ENCODE measurements at regions not wholly inside any gene's neighbourhood (a gene's known extent, or its start where the extent isn't known, plus 50 kb on each side); places are given as distances from the start of the nearest gene placed in this dataset.

DNA sequence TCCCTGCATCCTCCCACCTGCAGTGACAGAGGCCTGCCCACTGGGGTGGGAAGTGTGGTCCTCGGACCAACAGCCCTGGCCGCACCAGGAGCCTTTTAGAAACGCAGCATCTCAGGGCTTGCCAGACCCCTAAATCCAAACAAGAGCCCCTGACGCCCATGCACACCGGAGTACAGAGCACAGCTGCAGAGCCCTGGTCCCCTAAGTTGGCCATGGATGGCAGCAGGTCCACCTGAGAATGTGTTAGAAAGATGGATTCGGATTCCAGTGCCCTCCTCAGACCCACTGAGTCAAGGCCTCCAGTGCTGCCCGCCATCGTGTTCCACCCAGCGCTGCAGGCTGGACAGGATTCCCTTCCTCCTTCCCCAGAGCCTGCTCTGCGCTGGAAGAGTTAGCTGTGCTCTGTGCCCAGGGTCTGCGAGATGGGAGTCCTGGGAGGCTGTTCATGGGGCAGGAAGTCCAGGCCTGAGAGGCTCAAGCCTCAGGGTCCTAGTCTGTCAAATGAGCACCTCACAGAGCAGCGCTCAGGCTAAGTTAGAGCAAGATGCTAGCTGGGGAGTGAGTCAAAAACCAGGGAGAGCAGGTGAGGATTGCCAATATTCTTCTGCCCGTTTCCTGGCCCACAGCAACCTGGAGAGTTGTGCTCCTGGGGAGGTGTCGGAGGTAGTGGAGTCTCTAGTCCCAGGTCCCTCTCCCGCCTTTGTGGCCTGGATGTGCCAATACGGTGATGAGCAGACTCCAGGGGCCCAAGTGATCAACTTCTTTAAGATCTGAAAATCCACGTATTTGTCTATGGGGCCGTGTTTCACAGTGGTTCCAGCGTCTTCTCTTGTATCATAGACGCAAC lies 95.9 kb upstream of the GPR26 start:
- no peak for TF ChIP-seq CTCF (IDR thresholded peaks at IDR 0.05)
- Histone ChIP-seq H3K4me1 (ENCODE audit: low read depth) (no peaks in the 10 kb centered on the region), H3K36me3 (ENCODE audit: low read depth) (no peaks in the 10 kb centered on the region), H3K9me3 (no peaks in the 10 kb centered on the region), H3K4me3 (no peak overlapping the region)
- ATAC-seq (no peak), DNase-seq (no peak)
- intact Hi-C loops (cut with DNase I, micrococcal nuclease): no loop called here

GRCh38 chr10:123570898-123571515 lies 95.1 kb upstream of the GPR26 start:
- Histone ChIP-seq H3K9me3 (no peaks in the 10 kb centered on the region), H3K36me3 (ENCODE audit: low read depth) (no peaks in the 10 kb centered on the region), H3K4me3 (no peak overlapping the region), H3K4me1 (ENCODE audit: low read depth) (no peaks in the 10 kb centered on the region)
- ATAC-seq: no peak
- DNase-seq: no peak
- TF ChIP-seq CTCF (IDR thresholded peaks at IDR 0.05): no peak
- intact Hi-C loops (cut with DNase I, micrococcal nuclease): no loop called here

DNA sequence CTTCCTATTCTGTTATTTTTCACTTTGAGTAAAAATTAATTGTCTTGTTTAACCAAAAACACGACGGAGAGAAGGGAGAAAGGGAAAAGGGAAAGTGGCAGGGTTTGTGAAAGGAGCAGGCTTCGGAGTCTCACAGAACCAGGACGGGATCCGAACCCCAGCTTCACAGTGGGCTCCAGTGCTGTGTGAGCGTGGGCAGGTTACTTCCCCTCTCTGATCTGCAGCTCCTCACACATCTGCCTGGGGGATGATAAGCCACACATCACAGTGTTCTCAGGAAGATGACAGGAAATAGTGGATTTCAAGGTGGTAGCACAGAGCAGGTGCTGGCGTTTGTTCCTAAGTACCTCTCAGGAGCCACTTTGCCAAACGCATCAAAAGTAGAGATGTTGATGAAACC lies 94.2 kb upstream of the GPR26 start:
- no peak for ATAC-seq
- DNase-seq: no peak
- intact Hi-C loops (cut with DNase I, micrococcal nuclease): no loop called here

GRCh38 chr10:123573236-123574108 lies 92.7 kb upstream of the GPR26 start:
- TF ChIP-seq CTCF (IDR thresholded peaks at IDR 0.05): peak; percentile 47
- ATAC-seq: peak; percentile 85
- Histone ChIP-seq H3K4me3 (no peak overlapping the region), H3K9me3 (no peaks in the 10 kb centered on the region), H3K36me3 (ENCODE audit: low read depth) (no peaks in the 10 kb centered on the region), H3K4me1 (ENCODE audit: low read depth) (no peaks in the 10 kb centered on the region)
- DNase-seq: peak in 2 of 3 donors; percentile 72 to 80
- intact Hi-C loops (cut with DNase I, micrococcal nuclease): no loop called here

More for the DNA sequence above, 94.2 kb upstream of the GPR26 start:
- H3K36me3 ChIP-seq (ENCODE audit: low read depth): no peaks in the 10 kb centered on the region
- H3K4me3 ChIP-seq: no peak overlapping the region
- H3K4me1 ChIP-seq (ENCODE audit: low read depth): no peaks in the 10 kb centered on the region
- no peak for TF ChIP-seq CTCF (IDR thresholded peaks at IDR 0.05)
- H3K9me3 ChIP-seq: no peaks in the 10 kb centered on the region

- ATAC-seq: no peak
- H3K4me3 ChIP-seq: no peak overlapping the region
- no peaks in the 10 kb centered on the region for H3K36me3 ChIP-seq (ENCODE audit: low read depth)
- H3K4me1 ChIP-seq (ENCODE audit: low read depth): no peaks in the 10 kb centered on the region
- DNase-seq: no peak
- no peaks in the 10 kb centered on the region for H3K9me3 ChIP-seq
- TF ChIP-seq CTCF (IDR thresholded peaks at IDR 0.05): no peak
- intact Hi-C loops (cut with DNase I, micrococcal nuclease): no loop called here
Measured at GRCh38 chr10:123574109-123574698, 92.0 kb upstream of the GPR26 start.
